ENCODE measurements at regions not wholly inside any gene's neighbourhood (a gene's known extent, or its start where the extent isn't known, plus 50 kb on each side); places are given as distances from the start of the nearest gene placed in this dataset.

DNA sequence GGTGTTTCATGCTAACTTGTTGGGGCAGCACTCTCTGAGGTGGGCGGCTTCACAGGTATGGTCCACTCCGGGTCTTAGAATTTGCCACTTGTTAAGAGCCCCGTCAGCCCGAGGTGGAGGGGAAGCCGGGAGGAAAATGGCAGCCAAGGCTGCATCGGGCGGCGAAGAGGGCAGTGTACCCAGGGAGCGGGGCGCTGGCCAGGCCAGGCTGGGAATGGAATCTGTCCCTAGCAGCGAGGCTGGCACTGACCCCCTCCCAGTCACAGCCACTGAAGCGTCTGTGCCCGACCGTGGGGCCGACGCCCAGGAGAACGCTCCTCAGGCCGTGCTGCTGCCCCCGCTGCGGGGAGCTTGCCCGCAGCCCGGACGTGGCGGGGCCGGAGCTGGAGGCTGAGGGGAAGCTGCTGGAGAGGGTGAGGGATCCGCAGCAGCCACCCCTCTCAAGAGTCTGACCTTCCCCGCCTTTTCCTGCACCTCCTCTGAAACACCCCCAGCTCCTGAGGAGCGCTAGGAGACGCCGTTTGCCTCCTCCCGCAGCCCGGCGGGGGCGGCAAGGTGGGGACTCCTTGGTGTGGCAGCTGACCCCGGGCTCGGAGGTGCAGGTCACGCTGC lies 313.8 kb upstream of the SPRY2 start:
- Histone ChIP-seq H3K18ac (ENCODE audit: low read depth, low read length) (no peak overlapping the region), H4K8ac (ENCODE audit: low read depth in 2 of 2, low read length in 2 of 2) (no peak overlapping the region), H3K4me2 (ENCODE audit: low read depth, low read length) (no peak overlapping the region), H3K79me1 (ENCODE audit: low read depth in 1 of 2, low read length in 2 of 2) (no peaks in the 10 kb centered on the region), H2BK15ac (ENCODE audit: low read depth, low read length) (no peak overlapping the region), H3K36me3 (ENCODE audit: control insufficient read depth, insufficient read depth, low read length) (no peaks in the 10 kb centered on the region), H2AK5ac (ENCODE audit: low read depth, low read length) (no peak overlapping the region), H3K14ac (replicated peaks; ENCODE audit: low read depth, low read length) (no peak overlapping the region), H3K4me1 (ENCODE audit: control insufficient read depth, insufficient read depth, low read length) (no peaks in the 10 kb centered on the region), H3K9me3 (ENCODE audit: control insufficient read depth, insufficient read depth, low read length) (peaks cover 20% of the 10 kb centered on the region), H3K9ac (ENCODE audit: low read depth, low read length) (no peak overlapping the region), H3K27me3 (ENCODE audit: control insufficient read depth, insufficient read depth, low read length) (no peaks in the 10 kb centered on the region), H2BK5ac (ENCODE audit: low read depth, low read length, poor library complexity, severe bottlenecking) (no peak overlapping the region), H4K91ac (ENCODE audit: insufficient read depth, low read depth, low read length) (no peak overlapping the region), H3K4me3 (ENCODE audit: insufficient read depth, low read depth, low read length) (no peak overlapping the region), H3K56ac (ENCODE audit: extremely low read depth, insufficient read depth, low read length) (no peak overlapping the region), H4K5ac (ENCODE audit: low read depth, low read length) (no peak overlapping the region), H3K4ac (ENCODE audit: low read depth, low read length) (no peak overlapping the region), H3K9me1 (ENCODE audit: insufficient read depth, low read length) (no peaks in the 10 kb centered on the region), H2BK120ac (ENCODE audit: low read depth, low read length) (no peak overlapping the region), H4K20me1 (ENCODE audit: insufficient read depth, low read length) (no peaks in the 10 kb centered on the region), H2BK20ac (ENCODE audit: low read depth, low read length) (no peak overlapping the region), H2AK9ac (replicated peaks; ENCODE audit: low read depth, low read length, poor library complexity) (no peak overlapping the region), H2AFZ (replicated peaks; ENCODE audit: low read length, poor library complexity) (no peak overlapping the region), H3K27ac (ENCODE audit: insufficient read depth, low read length) (no peak overlapping the region), H3K23ac (ENCODE audit: low read depth, low read length) (no peak overlapping the region)
- POLR2A ChIA-PET (ENCODE audit: unreplicated experiment) = no interaction called here
- CTCF ChIA-PET = interaction anchor here (0.6 kb wide), 1 partner anchor 22 kb away, joined by 4 read pairs; no protein-coding TSS in a partner anchor
- in situ Hi-C loops (cut with MboI; ENCODE audit: low sequenced_read_pairs) (no loop called here), intact Hi-C loops (cut with micrococcal nuclease) (no loop called here), dilution Hi-C loops (cut with HindIII; ENCODE audit: low sequenced_read_pairs, unreplicated experiment) (no loop called here)
- TF ChIP-seq MXI1 (IDR thresholded peaks at IDR 0.05; ENCODE audit: borderline replicate concordance, low read depth, low read length) = no peak
- TF ChIP-seq, protein P1, sequence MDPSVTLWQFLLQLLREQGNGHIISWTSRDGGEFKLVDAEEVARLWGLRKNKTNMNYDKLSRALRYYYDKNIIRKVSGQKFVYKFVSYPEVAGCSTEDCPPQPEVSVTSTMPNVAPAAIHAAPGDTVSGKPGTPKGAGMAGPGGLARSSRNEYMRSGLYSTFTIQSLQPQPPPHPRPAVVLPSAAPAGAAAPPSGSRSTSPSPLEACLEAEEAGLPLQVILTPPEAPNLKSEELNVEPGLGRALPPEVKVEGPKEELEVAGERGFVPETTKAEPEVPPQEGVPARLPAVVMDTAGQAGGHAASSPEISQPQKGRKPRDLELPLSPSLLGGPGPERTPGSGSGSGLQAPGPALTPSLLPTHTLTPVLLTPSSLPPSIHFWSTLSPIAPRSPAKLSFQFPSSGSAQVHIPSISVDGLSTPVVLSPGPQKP (IDR thresholded peaks at IDR 0.05; ENCODE audit: borderline replicate concordance, low read depth, low read length) = no peak
- no peak for TF ChIP-seq MAZ (IDR thresholded peaks at IDR 0.05; ENCODE audit: borderline replicate concordance, low read depth, low read length)
- no peak for TF ChIP-seq POLR2A (IDR thresholded peaks at IDR 0.05; ENCODE audit: low read depth, low read length)
- no peak for TF ChIP-seq BHLHE40 (IDR thresholded peaks at IDR 0.05; ENCODE audit: low read depth, low read length)
- TF ChIP-seq RAD21 (IDR thresholded peaks at IDR 0.05; ENCODE audit: low read length) = no peak
- TF ChIP-seq NFE2L2 (IDR thresholded peaks at IDR 0.05; ENCODE audit: low read depth, low read length) = no peak
- TF ChIP-seq, protein P2, sequence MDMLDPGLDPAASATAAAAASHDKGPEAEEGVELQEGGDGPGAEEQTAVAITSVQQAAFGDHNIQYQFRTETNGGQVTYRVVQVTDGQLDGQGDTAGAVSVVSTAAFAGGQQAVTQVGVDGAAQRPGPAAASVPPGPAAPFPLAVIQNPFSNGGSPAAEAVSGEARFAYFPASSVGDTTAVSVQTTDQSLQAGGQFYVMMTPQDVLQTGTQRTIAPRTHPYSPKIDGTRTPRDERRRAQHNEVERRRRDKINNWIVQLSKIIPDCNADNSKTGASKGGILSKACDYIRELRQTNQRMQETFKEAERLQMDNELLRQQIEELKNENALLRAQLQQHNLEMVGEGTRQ (IDR thresholded peaks at IDR 0.05; ENCODE audit: low read depth, low read length) = no peak
- TF ChIP-seq, protein P3, sequence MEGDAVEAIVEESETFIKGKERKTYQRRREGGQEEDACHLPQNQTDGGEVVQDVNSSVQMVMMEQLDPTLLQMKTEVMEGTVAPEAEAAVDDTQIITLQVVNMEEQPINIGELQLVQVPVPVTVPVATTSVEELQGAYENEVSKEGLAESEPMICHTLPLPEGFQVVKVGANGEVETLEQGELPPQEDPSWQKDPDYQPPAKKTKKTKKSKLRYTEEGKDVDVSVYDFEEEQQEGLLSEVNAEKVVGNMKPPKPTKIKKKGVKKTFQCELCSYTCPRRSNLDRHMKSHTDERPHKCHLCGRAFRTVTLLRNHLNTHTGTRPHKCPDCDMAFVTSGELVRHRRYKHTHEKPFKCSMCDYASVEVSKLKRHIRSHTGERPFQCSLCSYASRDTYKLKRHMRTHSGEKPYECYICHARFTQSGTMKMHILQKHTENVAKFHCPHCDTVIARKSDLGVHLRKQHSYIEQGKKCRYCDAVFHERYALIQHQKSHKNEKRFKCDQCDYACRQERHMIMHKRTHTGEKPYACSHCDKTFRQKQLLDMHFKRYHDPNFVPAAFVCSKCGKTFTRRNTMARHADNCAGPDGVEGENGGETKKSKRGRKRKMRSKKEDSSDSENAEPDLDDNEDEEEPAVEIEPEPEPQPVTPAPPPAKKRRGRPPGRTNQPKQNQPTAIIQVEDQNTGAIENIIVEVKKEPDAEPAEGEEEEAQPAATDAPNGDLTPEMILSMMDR (conservative IDR thresholded peaks at IDR 0.05; ENCODE audit: low read depth, low read length) = no peak
- no peak for TF ChIP-seq FOS (IDR thresholded peaks at IDR 0.05; ENCODE audit: low read depth, low read length)
- no peak for TF ChIP-seq CHD1 (IDR thresholded peaks at IDR 0.05; ENCODE audit: low read depth, low read length)
- no peak for TF ChIP-seq CEBPB (IDR thresholded peaks at IDR 0.05; ENCODE audit: low read depth, low read length)
- TF ChIP-seq MAFK (IDR thresholded peaks at IDR 0.05; ENCODE audit: low read depth, low read length) = no peak
- TF ChIP-seq RFX5 (IDR thresholded peaks at IDR 0.05; ENCODE audit: low read depth, low read length) = no peak
- TF ChIP-seq SMC3 (IDR thresholded peaks at IDR 0.05; ENCODE audit: low read depth, low read length) = no peak
- TF ChIP-seq RCOR1 (IDR thresholded peaks at IDR 0.05; ENCODE audit: insufficient replicate concordance, low read length) = no peak
- BruUV-seq (replicated peaks) = no TSS peak
- DNase-seq (no peak), ATAC-seq (ENCODE audit: low read depth) (no peak)
- 53% methylated on average over 13 of the region's 37 CpGs; no CpG with 5 or more reads in 1 of the 2 experiments for WGBS, 2 experiments (ENCODE audit: extremely low coverage in 2 of 2, insufficient read length in 1 of 2)

Data from IMR-90 (cell line).